ENCODE measurements at regions not wholly inside any gene's neighbourhood (a gene's known extent, or its start where the extent isn't known, plus 50 kb on each side); places are given as distances from the start of the nearest gene placed in this dataset.

GRCh38 chr15:56839641-56840040, 78.8 kb upstream of the TCF12 start:
- no peaks in the 10 kb centered on the region for H3K27me3 ChIP-seq (replicated peaks in 1 of 4; ENCODE audit: control insufficient read depth in 3 of 4, extremely low read depth in 1 of 4, insufficient read depth in 3 of 4, low read length in 3 of 4)
- CTCF ChIA-PET (ENCODE audit: partially characterized antibody), result interaction anchor here (0.9 kb wide), 1 partner anchor 17 kb away, joined by 3 read pairs; no protein-coding TSS in a partner anchor
- TF ChIP-seq CBX8 (IDR thresholded peaks at IDR 0.05; ENCODE audit: borderline replicate concordance, low read depth, low read length) (no peak), RXRA (IDR thresholded peaks at IDR 0.05; ENCODE audit: insufficient read depth, low read depth, low read length) (no peak)

More at GRCh38 chr15:56839641-56840040, 78.8 kb upstream of the TCF12 start:
- DNase-seq (ENCODE audit: low read depth in 1 of 2, low spot score in 2 of 2) (no peak), FAIRE-seq (no peak)
- H3K79me1 ChIP-seq (ENCODE audit: low read depth, low read length), result no peaks in the 10 kb centered on the region
- POLR2A ChIA-PET (ENCODE audit: partially characterized antibody), result no interaction called here
- no peak overlapping the region for H3K23ac ChIP-seq (ENCODE audit: insufficient read length)
- H3K9me3 ChIP-seq (ENCODE audit: insufficient read depth in 2 of 2, low read depth in 1 of 2, low read length in 1 of 2), result no peaks in the 10 kb centered on the region
- no peak overlapping the region for H2BK120ac ChIP-seq (replicated peaks; ENCODE audit: low read depth, low read length)
- no peak overlapping the region for H3K4me2 ChIP-seq (ENCODE audit: insufficient read depth in 1 of 2, low read depth in 2 of 2, low read length in 2 of 2)
- no peak overlapping the region for H2BK12ac ChIP-seq (ENCODE audit: low read depth, low read length)
- no peak overlapping the region for H3K14ac ChIP-seq (ENCODE audit: insufficient read length)
- no peak overlapping the region for H3K9ac ChIP-seq (replicated peaks in 1 of 4; ENCODE audit: extremely low read depth in 1 of 4, low read depth in 3 of 4, low read length in 3 of 4)
- H2BK20ac ChIP-seq (ENCODE audit: low read length), result no peak overlapping the region
- H3K79me2 ChIP-seq (ENCODE audit: control insufficient read depth in 1 of 2, insufficient read depth in 2 of 2, low read length in 2 of 2), result no peaks in the 10 kb centered on the region
- no peak overlapping the region for H2BK15ac ChIP-seq (ENCODE audit: low read length)
- no peak overlapping the region for H3K4ac ChIP-seq (replicated peaks; ENCODE audit: insufficient read length, low read depth, low read length)
- H3K23me2 ChIP-seq (ENCODE audit: low read depth, low read length), result no peaks in the 10 kb centered on the region
- H2BK5ac ChIP-seq (ENCODE audit: low read depth, low read length), result no peak overlapping the region
- no peak overlapping the region for H2AK5ac ChIP-seq (ENCODE audit: low read depth, low read length)
- H3K18ac ChIP-seq (ENCODE audit: extremely low read depth, low read length), result no peak overlapping the region
- no peaks in the 10 kb centered on the region for H3K4me1 ChIP-seq (replicated peaks in 1 of 4; ENCODE audit: control insufficient read depth in 3 of 4, insufficient read depth in 4 of 4, low read length in 3 of 4)
- H3K56ac ChIP-seq (replicated peaks; ENCODE audit: insufficient read length, low read depth, low read length), result no peak overlapping the region
- no peaks in the 10 kb centered on the region for H3K36me3 ChIP-seq (ENCODE audit: control insufficient read depth in 2 of 4, insufficient read depth in 4 of 4, low read length in 3 of 4)
- no peak overlapping the region for H4K8ac ChIP-seq (ENCODE audit: extremely low read depth, insufficient read depth, low read length)
- H4K5ac ChIP-seq (ENCODE audit: insufficient read length, low read depth, low read length), result no peak overlapping the region
- H4K91ac ChIP-seq (replicated peaks; ENCODE audit: insufficient read length, low read length), result no peak overlapping the region
- no peak overlapping the region for H2AFZ ChIP-seq (ENCODE audit: low read length)
- no peak overlapping the region for H3K4me3 ChIP-seq (ENCODE audit: extremely low read depth in 1 of 4, insufficient read depth in 2 of 4, low read depth in 3 of 4, low read length in 4 of 4)
- H3K27ac ChIP-seq (ENCODE audit: low read depth, low read length), result no peak overlapping the region
- no peaks in the 10 kb centered on the region for H4K20me1 ChIP-seq (replicated peaks in 1 of 2; ENCODE audit: control insufficient read depth in 1 of 2, insufficient read depth in 2 of 2, low read length in 2 of 2)
